ENCODE measurements at regions not wholly inside any gene's neighbourhood (a gene's known extent, or its start where the extent isn't known, plus 50 kb on each side); places are given as distances from the start of the nearest gene placed in this dataset.

DNA sequence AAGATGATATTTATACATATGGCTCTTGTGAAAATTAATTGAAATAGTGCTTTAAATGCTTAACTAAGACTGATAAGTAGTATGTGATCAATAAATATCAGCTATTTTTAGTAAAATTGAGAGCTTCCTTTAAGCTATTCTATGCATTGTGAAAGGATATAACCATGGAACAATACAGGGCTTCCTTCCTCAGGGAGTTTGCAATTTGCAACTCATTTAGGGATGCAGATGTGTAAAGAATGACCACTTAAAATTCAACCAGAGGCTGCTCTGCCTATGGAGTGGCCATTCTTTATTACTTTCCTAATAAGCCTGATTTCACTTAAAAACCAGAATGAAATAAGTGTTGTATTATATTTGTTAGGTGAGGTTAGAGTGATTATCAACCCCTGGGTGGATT is 103.2 kb upstream of the PRICKLE1 start:
- Histone ChIP-seq H3K27me3 (ENCODE audit: insufficient read depth, low read length) (no peaks in the 10 kb centered on the region), H3K4me3 (ENCODE audit: low read length in 2 of 2) (no peak overlapping the region), H3K27ac (ENCODE audit: low read depth, low read length) (no peak overlapping the region), H3K4me1 (ENCODE audit: insufficient read depth, low read length) (no peaks in the 10 kb centered on the region), H3K9me3 (ENCODE audit: control insufficient read depth in 1 of 2, low read length in 2 of 2) (no peaks in the 10 kb centered on the region), H3K36me3 (ENCODE audit: insufficient read depth, low read length) (no peaks in the 10 kb centered on the region)
- ChIA-PET CTCF (ENCODE audit: partially characterized antibody) (no interaction called here), POLR2A (ENCODE audit: partially characterized antibody) (no interaction called here)
- H3K9me3 Mint-ChIP-seq = peaks cover 0 to 8% (median 2%) of the 10 kb centered on the region in 8 donors
- H3K27ac Mint-ChIP-seq = no peak overlapping the region
- H3K27me3 Mint-ChIP-seq = peaks cover 0 to 3% of the 10 kb centered on the region in 2 donors
- peaks cover 0 to 4% (median under 1%) of the 10 kb centered on the region in 4 donors for H3K4me1 Mint-ChIP-seq
- H3K36me3 Mint-ChIP-seq = no peaks in the 10 kb centered on the region
- no peak overlapping the region for H3K4me3 Mint-ChIP-seq
- intact Hi-C loops (cut with micrococcal nuclease) = no loop called here
- no peak for DNase-seq

DNA sequence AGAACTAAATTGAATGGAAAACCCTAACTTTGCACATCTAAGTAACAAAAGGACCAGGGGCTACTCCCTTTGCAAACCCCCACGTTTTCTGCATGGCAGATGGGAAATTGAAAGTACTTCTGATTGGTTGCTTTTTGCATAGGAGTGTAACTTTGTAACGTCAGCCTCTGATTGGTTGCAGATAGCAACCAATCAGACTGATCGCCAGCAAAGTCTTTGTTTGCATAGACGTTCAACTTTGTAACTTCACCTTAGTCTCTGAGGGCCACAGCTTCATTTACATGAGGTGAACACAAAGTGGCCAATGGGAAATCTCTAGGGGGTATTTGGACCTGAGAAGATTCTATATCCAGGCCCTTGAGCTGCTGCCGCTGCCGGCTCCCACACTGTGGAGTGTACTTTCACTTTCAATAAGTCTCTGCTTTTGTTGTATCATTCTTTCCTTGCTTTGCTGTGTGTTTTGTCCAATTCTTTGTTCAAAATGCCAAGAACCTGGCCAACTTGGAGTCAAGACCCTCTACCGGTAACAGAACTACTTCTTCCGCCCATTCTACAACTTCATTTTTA is 102.5 kb upstream of the PRICKLE1 start:
- peaks cover 0 to 4% (median under 1%) of the 10 kb centered on the region in 4 donors for H3K4me1 Mint-ChIP-seq
- no peaks in the 10 kb centered on the region for H3K9me3 ChIP-seq (ENCODE audit: control insufficient read depth in 1 of 2, low read length in 2 of 2)
- intact Hi-C loops (cut with micrococcal nuclease) = no loop called here
- H3K27ac ChIP-seq (ENCODE audit: low read depth, low read length) = no peak overlapping the region
- H3K4me1 ChIP-seq (ENCODE audit: insufficient read depth, low read length) = no peaks in the 10 kb centered on the region
- peak overlapping the region in 1 of 7 donors; percentile 42 for H3K27ac Mint-ChIP-seq
- ChIA-PET POLR2A (ENCODE audit: partially characterized antibody) (no interaction called here), CTCF (ENCODE audit: partially characterized antibody) (no interaction called here)
- peaks cover 0 to 8% (median 2%) of the 10 kb centered on the region in 8 donors for H3K9me3 Mint-ChIP-seq
- peak overlapping the region in 1 of 8 donors; percentile 11 for H3K4me3 Mint-ChIP-seq
- no peak overlapping the region for H3K4me3 ChIP-seq (ENCODE audit: low read length in 2 of 2)
- H3K36me3 Mint-ChIP-seq = no peaks in the 10 kb centered on the region
- DNase-seq = no peak
- H3K36me3 ChIP-seq (ENCODE audit: insufficient read depth, low read length) = no peaks in the 10 kb centered on the region
- H3K27me3 Mint-ChIP-seq = peaks cover 0 to 3% of the 10 kb centered on the region in 2 donors
- H3K27me3 ChIP-seq (ENCODE audit: insufficient read depth, low read length) = no peaks in the 10 kb centered on the region

DNA sequence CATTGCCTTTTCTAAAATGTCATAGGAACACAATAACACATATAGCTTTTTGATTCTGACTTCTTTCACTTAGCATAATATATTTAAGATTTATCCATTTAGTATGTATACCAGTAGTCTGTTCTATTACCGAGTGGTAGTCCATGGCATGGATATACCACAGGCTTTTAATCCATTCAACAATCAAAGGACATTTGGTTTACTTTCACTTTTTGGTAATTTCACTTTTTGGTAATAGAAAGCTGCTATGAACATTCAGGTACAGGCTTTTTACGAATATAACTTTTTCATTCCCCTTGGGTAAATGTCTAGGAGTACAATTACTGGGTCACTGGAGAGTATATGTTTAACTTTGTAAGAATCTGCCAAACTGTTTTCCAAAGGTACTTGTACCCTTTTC is 100.7 kb upstream of the PRICKLE1 start:
- CTCF ChIA-PET (ENCODE audit: partially characterized antibody) = no interaction called here

DNA sequence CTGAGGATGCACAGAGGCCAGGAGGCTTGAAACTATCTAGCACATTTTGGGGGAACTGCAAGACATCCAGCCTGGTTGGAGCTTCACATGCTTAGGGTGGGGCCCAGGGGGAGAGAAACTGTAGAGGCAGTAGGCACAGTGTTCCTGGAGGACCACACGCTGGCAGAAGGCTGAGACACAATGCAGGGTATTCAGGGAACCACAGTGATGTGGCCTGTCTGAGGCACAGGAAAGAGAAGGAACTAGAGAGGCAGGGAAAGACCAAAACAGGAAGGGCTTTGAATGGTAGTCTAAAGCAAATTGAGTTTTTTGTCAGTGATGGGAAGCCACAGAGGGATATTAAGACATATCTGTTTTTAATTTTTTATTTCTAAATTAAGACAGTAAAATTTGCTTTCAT is 100.2 kb upstream of the PRICKLE1 start:
- ChIA-PET POLR2A (ENCODE audit: partially characterized antibody) (no interaction called here), CTCF (ENCODE audit: partially characterized antibody) (no interaction called here)
- Mint-ChIP-seq H3K9me3 (peaks cover 0 to 8% (median 2%) of the 10 kb centered on the region in 8 donors), H3K27me3 (peaks cover 0 to 3% of the 10 kb centered on the region in 2 donors), H3K4me3 (no peak overlapping the region), H3K4me1 (no peaks in the 10 kb centered on the region), H3K27ac (no peak overlapping the region), H3K36me3 (no peaks in the 10 kb centered on the region)
- Histone ChIP-seq H3K4me3 (ENCODE audit: low read length in 2 of 2) (no peak overlapping the region), H3K27ac (ENCODE audit: low read depth, low read length) (no peak overlapping the region), H3K27me3 (ENCODE audit: insufficient read depth, low read length) (no peaks in the 10 kb centered on the region), H3K4me1 (ENCODE audit: insufficient read depth, low read length) (no peaks in the 10 kb centered on the region), H3K9me3 (ENCODE audit: control insufficient read depth in 1 of 2, low read length in 2 of 2) (no peaks in the 10 kb centered on the region), H3K36me3 (ENCODE audit: insufficient read depth, low read length) (no peaks in the 10 kb centered on the region)
- intact Hi-C loops (cut with micrococcal nuclease) = no loop called here
- DNase-seq = no peak

More for the DNA sequence above, 100.7 kb upstream of the PRICKLE1 start:
- Histone ChIP-seq H3K4me3 (ENCODE audit: low read length in 2 of 2) (no peak overlapping the region), H3K27me3 (ENCODE audit: insufficient read depth, low read length) (no peaks in the 10 kb centered on the region), H3K9me3 (ENCODE audit: control insufficient read depth in 1 of 2, low read length in 2 of 2) (no peaks in the 10 kb centered on the region), H3K4me1 (ENCODE audit: insufficient read depth, low read length) (no peaks in the 10 kb centered on the region), H3K36me3 (ENCODE audit: insufficient read depth, low read length) (no peaks in the 10 kb centered on the region), H3K27ac (ENCODE audit: low read depth, low read length) (no peak overlapping the region)
- peaks cover 0 to 8% (median 2%) of the 10 kb centered on the region in 8 donors for H3K9me3 Mint-ChIP-seq
- H3K4me3 Mint-ChIP-seq = no peak overlapping the region
- no peak overlapping the region for H3K27ac Mint-ChIP-seq
- no peaks in the 10 kb centered on the region for H3K4me1 Mint-ChIP-seq
- intact Hi-C loops (cut with micrococcal nuclease) = no loop called here
- H3K27me3 Mint-ChIP-seq = peaks cover 0 to 3% of the 10 kb centered on the region in 2 donors
- POLR2A ChIA-PET (ENCODE audit: partially characterized antibody) = no interaction called here
- no peaks in the 10 kb centered on the region for H3K36me3 Mint-ChIP-seq
- no peak for DNase-seq

DNA sequence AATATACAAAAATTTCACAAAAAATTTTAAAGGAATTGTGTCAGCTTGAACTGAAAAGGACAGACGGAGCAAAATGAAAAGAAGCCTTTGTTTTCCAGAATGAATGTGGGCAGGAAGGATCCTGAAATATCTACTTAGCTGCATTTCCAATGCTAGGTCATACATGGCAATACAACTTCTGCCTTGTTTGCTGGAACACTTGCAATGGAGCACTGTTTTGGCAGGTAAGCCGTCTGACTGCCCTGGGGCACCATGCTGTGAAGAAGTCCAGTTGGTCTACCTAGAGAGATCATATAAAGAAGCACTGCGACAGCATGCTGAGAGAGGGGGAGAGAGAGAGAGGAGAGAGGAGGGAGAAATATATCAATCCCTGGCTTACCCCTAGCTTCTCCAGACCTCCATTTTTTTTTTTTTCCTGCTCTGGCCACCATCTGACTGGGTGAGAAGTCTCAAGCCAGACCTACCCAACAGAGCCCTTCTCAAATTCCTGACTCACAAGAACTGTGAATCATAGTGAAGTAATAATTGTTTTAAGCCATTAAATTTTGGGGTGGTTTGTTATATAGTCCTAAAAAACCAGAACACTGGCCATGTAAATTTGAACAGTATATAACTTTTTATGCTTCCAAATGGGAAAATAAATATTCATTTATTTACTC is 97.1 kb upstream of the PRICKLE1 start:
- CTCF ChIA-PET (ENCODE audit: partially characterized antibody) = no interaction called here
- Mint-ChIP-seq H3K27me3 (peaks cover 0 to 1% of the 10 kb centered on the region in 2 donors), H3K9me3 (peaks cover 0 to 8% (median 3%) of the 10 kb centered on the region in 8 donors), H3K27ac (no peak overlapping the region), H3K4me3 (no peak overlapping the region), H3K36me3 (no peaks in the 10 kb centered on the region), H3K4me1 (no peaks in the 10 kb centered on the region)
- POLR2A ChIA-PET (ENCODE audit: partially characterized antibody) = no interaction called here
- Histone ChIP-seq H3K4me1 (ENCODE audit: insufficient read depth, low read length) (no peaks in the 10 kb centered on the region), H3K4me3 (ENCODE audit: low read length in 2 of 2) (no peak overlapping the region), H3K9me3 (ENCODE audit: control insufficient read depth in 1 of 2, low read length in 2 of 2) (no peaks in the 10 kb centered on the region), H3K27ac (ENCODE audit: low read depth, low read length) (no peak overlapping the region), H3K36me3 (ENCODE audit: insufficient read depth, low read length) (no peaks in the 10 kb centered on the region), H3K27me3 (ENCODE audit: insufficient read depth, low read length) (no peaks in the 10 kb centered on the region)
- intact Hi-C loops (cut with micrococcal nuclease) = no loop called here
- DNase-seq = no peak

DNA sequence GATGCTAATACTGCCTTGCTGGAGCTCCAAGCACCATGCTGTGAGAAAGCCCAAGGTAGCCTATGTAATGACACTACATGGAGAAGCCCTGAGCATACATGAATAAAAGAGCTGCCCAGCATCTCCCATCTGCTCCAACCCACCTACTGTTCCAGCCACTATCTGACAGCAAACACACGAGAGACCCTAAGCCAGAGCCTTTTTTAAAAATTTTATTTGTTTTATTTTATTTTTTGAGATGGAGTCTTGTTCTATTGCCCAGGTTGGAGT is 95.2 kb upstream of the PRICKLE1 start:
- POLR2A ChIA-PET (ENCODE audit: partially characterized antibody) = no interaction called here
- intact Hi-C loops (cut with micrococcal nuclease) = no loop called here

DNA sequence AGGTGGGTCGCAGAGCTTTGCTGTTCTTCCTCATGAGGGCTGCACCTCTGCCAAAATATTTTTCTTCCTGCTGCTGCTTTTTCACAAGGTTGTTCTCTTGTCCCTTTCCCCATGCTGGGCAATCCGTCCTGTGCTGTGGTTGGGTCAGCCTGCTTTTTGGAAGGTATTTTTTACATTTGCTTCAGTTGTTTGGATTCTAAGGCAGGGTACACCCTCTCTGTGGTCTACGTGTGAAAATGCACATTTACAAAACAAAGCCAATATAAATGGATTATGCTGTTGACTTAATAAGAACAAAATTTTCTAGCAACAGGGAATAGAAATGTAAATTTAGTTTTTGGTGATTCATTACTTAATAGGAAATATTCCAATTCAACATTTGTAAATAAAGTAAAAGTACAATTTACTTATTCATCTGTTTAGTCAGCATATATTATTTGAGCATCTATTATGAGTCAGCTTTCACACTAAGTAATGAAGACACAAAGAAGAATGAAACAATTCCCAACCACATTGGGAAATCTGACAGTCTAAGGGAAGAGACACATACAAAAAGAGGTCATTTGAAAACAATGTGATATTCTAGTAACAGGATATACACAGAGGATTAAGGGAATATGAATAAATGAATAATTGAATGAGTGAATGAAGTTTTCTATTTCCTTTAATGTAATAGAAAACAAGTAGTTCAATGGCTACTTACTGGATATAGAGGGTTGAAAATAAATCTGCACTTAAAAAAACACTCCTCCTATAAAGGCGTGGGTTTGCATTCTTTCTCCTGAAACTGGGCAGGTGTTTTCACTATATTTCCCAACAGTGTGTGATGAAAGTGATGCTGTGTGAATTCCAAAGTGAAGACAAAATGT is 94.6 kb upstream of the PRICKLE1 start:
- Histone ChIP-seq H3K36me3 (ENCODE audit: insufficient read depth, low read length) (no peaks in the 10 kb centered on the region), H3K9me3 (ENCODE audit: control insufficient read depth in 1 of 2, low read length in 2 of 2) (no peaks in the 10 kb centered on the region), H3K4me1 (ENCODE audit: insufficient read depth, low read length) (no peaks in the 10 kb centered on the region), H3K4me3 (ENCODE audit: low read length in 2 of 2) (no peak overlapping the region), H3K27ac (ENCODE audit: low read depth, low read length) (no peak overlapping the region), H3K27me3 (ENCODE audit: insufficient read depth, low read length) (no peaks in the 10 kb centered on the region)
- Mint-ChIP-seq H3K4me3 (no peak overlapping the region), H3K27me3 (no peaks in the 10 kb centered on the region), H3K4me1 (no peaks in the 10 kb centered on the region), H3K36me3 (no peaks in the 10 kb centered on the region), H3K9me3 (peaks cover 0 to 2% (median 0%) of the 10 kb centered on the region in 8 donors), H3K27ac (no peak overlapping the region)
- no peak for DNase-seq
- ChIA-PET POLR2A (ENCODE audit: partially characterized antibody) (no interaction called here), CTCF (ENCODE audit: partially characterized antibody) (no interaction called here)
- intact Hi-C loops (cut with micrococcal nuclease) = no loop called here

More for the DNA sequence above, 95.2 kb upstream of the PRICKLE1 start:
- Mint-ChIP-seq H3K27ac (no peak overlapping the region), H3K4me3 (no peak overlapping the region), H3K9me3 (peaks cover 0 to 3% (median 0%) of the 10 kb centered on the region in 8 donors), H3K4me1 (no peaks in the 10 kb centered on the region), H3K27me3 (peaks cover 0 to 1% of the 10 kb centered on the region in 2 donors), H3K36me3 (no peaks in the 10 kb centered on the region)
- Histone ChIP-seq H3K36me3 (ENCODE audit: insufficient read depth, low read length) (no peaks in the 10 kb centered on the region), H3K4me3 (ENCODE audit: low read length in 2 of 2) (no peak overlapping the region), H3K27ac (ENCODE audit: low read depth, low read length) (no peak overlapping the region), H3K4me1 (ENCODE audit: insufficient read depth, low read length) (no peaks in the 10 kb centered on the region), H3K9me3 (ENCODE audit: control insufficient read depth in 1 of 2, low read length in 2 of 2) (no peaks in the 10 kb centered on the region), H3K27me3 (ENCODE audit: insufficient read depth, low read length) (no peaks in the 10 kb centered on the region)
- no peak for DNase-seq
- CTCF ChIA-PET (ENCODE audit: partially characterized antibody) = no interaction called here

Data from CD4-positive, alpha-beta memory T cell (primary cell).